Upper lobe of right lung (tissue), 1 donor: ENCODE measurements at regions not wholly inside any gene's neighbourhood (a gene's known extent, or its start where the extent isn't known, plus 50 kb on each side); places are given as distances from the start of the nearest gene placed in this dataset.

ENCODE experiments used
- ATAC-seq: fragments of 200-7000 bp; cut with Tn5 transposase; one replicate; pipeline ENCODE4 v1.9.1; 2020; ENCODE audit warnings: mild to moderate bottlenecking, moderate library complexity
- DNase-seq: peaks from one replicate; pipeline ENCODE4 v3.0.0-alpha.2; 2020
- H3K27ac ChIP-seq: fragments of 200-600 bp; one replicate; pipeline ENCODE4 v1.8.0; 2022
- H3K27me3 ChIP-seq: fragments of 200-600 bp; one replicate; pipeline ENCODE4 v1.8.0; 2022; ENCODE audit warnings: mild to moderate bottlenecking
- H3K36me3 ChIP-seq: fragments of 200-600 bp; one replicate; pipeline ENCODE4 v1.8.0; 2022
- H3K4me1 ChIP-seq: fragments of 200-600 bp; one replicate; pipeline ENCODE4 v1.8.0; 2022
- H3K4me3 ChIP-seq: fragments of 200-600 bp; one replicate; pipeline ENCODE4 v1.8.0; 2022; ENCODE audit warnings: mild to moderate bottlenecking
- H3K9me3 ChIP-seq: fragments of 200-600 bp; one replicate; pipeline ENCODE4 v1.8.0; 2022
- CTCF ChIP-seq: fragments of 200-600 bp; IDR thresholded peaks from one replicate; pipeline ENCODE4 v1.8.0; 2022; ENCODE audit warnings: antibody characterized with exemption
- intact Hi-C: fragments of 100-400 bp; cut with DNase I; formaldehyde crosslinking; loops from one replicate; pipeline ENCODE4 v1.11.0; 2022
- donor health status: DM: no; HTN: yes; CAD: no; lungs with severe emphysema.

DNA sequence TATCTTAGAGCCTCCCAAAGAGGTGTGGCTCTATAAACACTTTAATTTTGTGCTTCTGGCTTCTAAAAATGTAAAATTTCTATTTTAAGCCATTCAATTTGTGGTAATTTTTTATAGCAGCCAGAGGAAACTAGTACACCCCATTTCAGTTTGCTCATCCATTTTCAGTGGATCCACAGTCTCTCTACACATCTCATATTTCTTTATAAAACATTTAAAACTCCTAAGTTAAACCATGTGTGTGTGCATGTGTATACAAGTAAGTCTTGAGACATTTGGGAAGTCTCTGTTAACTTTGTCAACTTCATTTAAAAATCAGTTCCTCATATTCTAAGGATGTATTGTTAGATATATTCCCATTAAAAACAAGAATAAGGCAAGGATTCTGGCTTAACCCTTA is 273.2 kb downstream of the IL15 start:
- Histone ChIP-seq H3K36me3 (no peaks in the 10 kb centered on the region), H3K27ac (no peak overlapping the region), H3K9me3 (no peaks in the 10 kb centered on the region), H3K4me1 (no peaks in the 10 kb centered on the region), H3K27me3 (no peaks in the 10 kb centered on the region), H3K4me3 (no peak overlapping the region)
- no peak for DNase-seq
- intact Hi-C loops = no loop called here
- no peak for TF ChIP-seq CTCF
- ATAC-seq = no peak

DNA sequence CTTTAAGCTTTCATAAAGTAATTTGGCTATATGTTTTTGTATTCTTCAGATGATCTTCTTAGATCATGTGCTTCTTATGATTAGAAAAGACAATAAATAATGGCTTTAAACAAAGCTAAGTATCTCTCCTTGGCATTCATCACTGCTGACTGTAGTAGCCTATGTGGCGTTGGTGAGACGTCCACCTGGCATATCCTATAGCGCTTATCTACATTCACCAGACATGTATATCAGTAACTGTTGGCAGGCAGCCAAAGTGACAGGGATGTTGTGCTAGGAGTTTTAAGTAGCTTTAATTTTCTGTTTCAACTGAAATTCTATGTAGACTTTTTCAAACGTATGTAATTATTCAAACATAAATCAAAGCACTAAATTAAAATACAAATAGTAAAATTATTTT is 276.4 kb downstream of the IL15 start:
- DNase-seq = no peak
- Histone ChIP-seq H3K36me3 (no peaks in the 10 kb centered on the region), H3K27ac (no peak overlapping the region), H3K4me3 (no peak overlapping the region), H3K27me3 (no peaks in the 10 kb centered on the region), H3K9me3 (no peaks in the 10 kb centered on the region), H3K4me1 (no peaks in the 10 kb centered on the region)
- TF ChIP-seq CTCF = no peak
- ATAC-seq = no peak
- intact Hi-C loops = no loop called here

- no peak for ATAC-seq
These were observed 277.5 kb downstream of the IL15 start for GRCh38 chr4:141913928-141914327.

GRCh38 chr4:141914746-141915145 is 278.4 kb downstream of the IL15 start:
- no peak overlapping the region for H3K4me3 ChIP-seq
- no peaks in the 10 kb centered on the region for H3K27me3 ChIP-seq
- ATAC-seq (no peak), DNase-seq (no peak)
- TF ChIP-seq CTCF = no peak
- H3K9me3 ChIP-seq = no peaks in the 10 kb centered on the region
- no peaks in the 10 kb centered on the region for H3K36me3 ChIP-seq
- intact Hi-C loops = no loop called here
- H3K4me1 ChIP-seq = no peaks in the 10 kb centered on the region
- H3K27ac ChIP-seq = no peak overlapping the region

More at GRCh38 chr4:141913928-141914327, 277.5 kb downstream of the IL15 start:
- Histone ChIP-seq H3K27ac (no peak overlapping the region), H3K4me3 (no peak overlapping the region), H3K9me3 (no peaks in the 10 kb centered on the region), H3K4me1 (no peaks in the 10 kb centered on the region), H3K27me3 (no peaks in the 10 kb centered on the region), H3K36me3 (no peaks in the 10 kb centered on the region)
- intact Hi-C loops = no loop called here
- DNase-seq = no peak
- TF ChIP-seq CTCF = no peak

GRCh38 chr4:141919649-141920048 is 283.3 kb downstream of the IL15 start:
- Histone ChIP-seq H3K4me3 (no peak overlapping the region), H3K36me3 (no peaks in the 10 kb centered on the region), H3K4me1 (no peaks in the 10 kb centered on the region), H3K27ac (no peak overlapping the region), H3K27me3 (no peaks in the 10 kb centered on the region), H3K9me3 (no peaks in the 10 kb centered on the region)
- DNase-seq (no peak), ATAC-seq (no peak)
- intact Hi-C loops = no loop called here
- no peak for TF ChIP-seq CTCF

- TF ChIP-seq CTCF = no peak
- Histone ChIP-seq H3K4me3 (no peak overlapping the region), H3K4me1 (no peaks in the 10 kb centered on the region), H3K27ac (no peak overlapping the region), H3K27me3 (no peaks in the 10 kb centered on the region), H3K9me3 (no peaks in the 10 kb centered on the region), H3K36me3 (no peaks in the 10 kb centered on the region)
- intact Hi-C loops = no loop called here
- DNase-seq = no peak
- ATAC-seq = no peak
These were observed 284.9 kb downstream of the IL15 start for GRCh38 chr4:141921293-141921692.
